Brain microvascular endothelial cell (primary cell): ENCODE measurements at regions not wholly inside any gene's neighbourhood (a gene's known extent, or its start where the extent isn't known, plus 50 kb on each side); places are given as distances from the start of the nearest gene placed in this dataset.

Experiments
- DNase-seq: peaks from one replicate; pipeline ENCODE4 v3.0.0-alpha.2; 2020
- H3K27ac ChIP-seq: fragments of 250-450 bp; sonication (Bioruptor Pico); 2 replicates; pipeline ENCODE4 v1.5.1; 2020; ENCODE audit warnings: mild to moderate bottlenecking, moderate library complexity
- H3K27me3 ChIP-seq: fragments of 250-450 bp; sonication (Bioruptor Pico); replicated peaks from 2 replicates; pipeline ENCODE4 v1.5.1; 2020; ENCODE audit warnings: mild to moderate bottlenecking
- H3K36me3 ChIP-seq: fragments of 250-450 bp; sonication (Bioruptor Pico); replicated peaks from 2 replicates; pipeline ENCODE4 v1.5.1; 2020; ENCODE audit warnings: mild to moderate bottlenecking
- H3K4me3 ChIP-seq: 2 replicates; pipeline ENCODE4 v1.5.1; 2011; ENCODE audit warnings: low read depth, mild to moderate bottlenecking, control low read depth, low read length, moderate library complexity
- CTCF ChIP-seq: IDR thresholded peaks from 2 replicates; pipeline ENCODE4 v1.5.1; 2011; ENCODE audit warnings: low read depth, mild to moderate bottlenecking, moderate library complexity, low read length, control low read depth, inconsistent platforms; ENCODE audit errors: missing control alignments
- in situ Hi-C: cut with HindIII; loops from 2 replicates; pipeline ENCODE4 v1.10.0; 2017; ENCODE audit warnings: low sequenced_read_pairs, low pct_ligation_motif_present

- H3K4me3 ChIP-seq, result no peak overlapping the region
- H3K27me3 ChIP-seq, result no peaks in the 10 kb centered on the region
- in situ Hi-C loops, result no loop called here
- no peaks in the 10 kb centered on the region for H3K36me3 ChIP-seq
- DNase-seq, result peak; percentile 78
- H3K27ac ChIP-seq, result peak overlapping the region; percentile 44
- TF ChIP-seq CTCF, result no peak
Observed at GRCh38 chr22:26887456-26887855, 230.1 kb downstream of the MIAT start.

GRCh38 chr22:26887916-26888315, 230.5 kb downstream of the MIAT start:
- H3K36me3 ChIP-seq, result no peaks in the 10 kb centered on the region
- H3K27ac ChIP-seq, result peak overlapping the region; percentile 36
- in situ Hi-C loops, result no loop called here
- H3K27me3 ChIP-seq, result no peaks in the 10 kb centered on the region
- no peak for TF ChIP-seq CTCF
- DNase-seq, result no peak
- H3K4me3 ChIP-seq, result no peak overlapping the region

GRCh38 chr22:26888887-26889286, 231.5 kb downstream of the MIAT start:
- Histone ChIP-seq H3K27ac (no peak overlapping the region), H3K27me3 (no peaks in the 10 kb centered on the region), H3K36me3 (no peaks in the 10 kb centered on the region), H3K4me3 (no peak overlapping the region)
- in situ Hi-C loops, result no loop called here
- TF ChIP-seq CTCF, result no peak
- no peak for DNase-seq

GRCh38 chr22:26889802-26890201, 232.4 kb downstream of the MIAT start:
- TF ChIP-seq CTCF, result no peak
- DNase-seq, result no peak
- in situ Hi-C loops, result no loop called here
- no peaks in the 10 kb centered on the region for H3K36me3 ChIP-seq
- no peak overlapping the region for H3K27ac ChIP-seq
- H3K27me3 ChIP-seq, result no peaks in the 10 kb centered on the region
- H3K4me3 ChIP-seq, result no peak overlapping the region

- H3K27ac ChIP-seq, result no peak overlapping the region
- H3K27me3 ChIP-seq, result no peaks in the 10 kb centered on the region
- in situ Hi-C loops, result no loop called here
- no peak overlapping the region for H3K4me3 ChIP-seq
- peak; percentile 17 for TF ChIP-seq CTCF
- no peaks in the 10 kb centered on the region for H3K36me3 ChIP-seq
- no peak for DNase-seq
Observed at GRCh38 chr22:26890870-26891269, 233.5 kb downstream of the MIAT start.

- no peak overlapping the region for H3K27ac ChIP-seq
- no peak for DNase-seq
- no peak overlapping the region for H3K4me3 ChIP-seq
- in situ Hi-C loops, result no loop called here
- TF ChIP-seq CTCF, result no peak
- no peaks in the 10 kb centered on the region for H3K36me3 ChIP-seq
- no peaks in the 10 kb centered on the region for H3K27me3 ChIP-seq
Observed at GRCh38 chr22:26891429-26891828, 234.0 kb downstream of the MIAT start.
